ENCODE measurements at regions not wholly inside any gene's neighbourhood (a gene's known extent, or its start where the extent isn't known, plus 50 kb on each side); places are given as distances from the start of the nearest gene placed in this dataset.

DNA sequence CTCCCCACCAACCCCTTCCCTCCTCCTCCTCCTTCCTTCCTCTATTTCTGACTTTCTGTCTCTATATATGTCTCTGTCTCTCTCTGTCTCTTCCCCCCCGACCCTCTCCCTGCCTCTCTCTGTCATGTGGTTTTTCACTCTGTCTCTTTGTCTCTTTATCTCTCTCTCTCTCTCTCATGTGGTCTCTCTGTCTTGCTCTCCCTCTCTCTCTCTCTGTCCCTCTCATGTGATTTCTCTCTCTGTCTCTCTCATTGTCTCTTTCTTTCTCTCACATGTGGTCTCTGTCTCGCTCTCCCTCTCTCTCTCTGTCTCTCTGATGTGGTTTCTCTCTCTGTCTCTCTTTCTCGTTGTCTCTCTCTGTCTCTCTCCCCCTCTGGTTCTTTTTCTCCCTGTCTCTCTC, 59.3 kb downstream of the PHETA1 start:
- no peak for TF ChIP-seq CTCF (IDR thresholded peaks at IDR 0.05)
- no peak for TF ChIP-seq POLR2A (IDR thresholded peaks at IDR 0.05)
- no peak for TF ChIP-seq EP300 (IDR thresholded peaks at IDR 0.05)

All from ovary (tissue), 3 donors.